ENCODE measurements at regions not wholly inside any gene's neighbourhood (a gene's known extent, or its start where the extent isn't known, plus 50 kb on each side); places are given as distances from the start of the nearest gene placed in this dataset.

DNA sequence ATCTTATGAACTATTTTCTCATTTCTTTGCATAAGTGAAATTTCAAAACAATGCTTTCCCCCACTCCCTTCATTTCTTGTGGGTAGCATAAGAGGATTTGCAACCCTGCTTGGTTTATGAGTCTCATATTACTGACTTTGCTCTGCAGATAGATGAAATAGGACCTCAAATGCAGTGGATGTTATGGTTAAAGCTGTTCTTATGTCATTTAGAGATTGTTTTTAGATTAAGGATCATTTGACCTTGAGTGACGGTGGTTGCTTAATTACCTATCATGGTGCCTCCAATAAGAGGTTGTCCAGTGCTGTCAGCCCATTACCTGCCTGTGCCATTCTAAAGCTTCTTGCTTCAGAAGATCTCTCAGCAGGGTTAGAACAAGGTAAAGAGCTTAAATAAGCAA, 351.4 kb upstream of the ATP2B1 start:
- no peaks in the 10 kb centered on the region for H3K36me3 ChIP-seq (ENCODE audit: insufficient read depth, low read length)
- H3F3A ChIP-seq (ENCODE audit: insufficient read depth, low read length, poor library complexity, severe bottlenecking), result no peaks in the 10 kb centered on the region
- no peaks in the 10 kb centered on the region for H4K20me1 ChIP-seq (ENCODE audit: insufficient read depth)
- H2AFZ ChIP-seq (ENCODE audit: low read depth, low read length), result no peak overlapping the region
- TF ChIP-seq POLR2AphosphoS5 (IDR thresholded peaks at IDR 0.05), result no peak
- H3K9me3 ChIP-seq (ENCODE audit: low read length), result no peaks in the 10 kb centered on the region
- H3K9ac ChIP-seq (ENCODE audit: low read length), result no peak overlapping the region
- no peak overlapping the region for H3K4me2 ChIP-seq (ENCODE audit: low read length)
- H3K27me3 ChIP-seq (ENCODE audit: insufficient read depth, low read depth, low read length), result no peaks in the 10 kb centered on the region
- H3K4me3 ChIP-seq (ENCODE audit: low read length), result no peak overlapping the region
- H3K27ac ChIP-seq (ENCODE audit: low read length), result no peak overlapping the region
- no peaks in the 10 kb centered on the region for H3K79me2 ChIP-seq (replicated peaks; ENCODE audit: insufficient read depth, low read length)
- no peaks in the 10 kb centered on the region for H3K9me2 ChIP-seq (ENCODE audit: insufficient read depth, low read length)

DNA sequence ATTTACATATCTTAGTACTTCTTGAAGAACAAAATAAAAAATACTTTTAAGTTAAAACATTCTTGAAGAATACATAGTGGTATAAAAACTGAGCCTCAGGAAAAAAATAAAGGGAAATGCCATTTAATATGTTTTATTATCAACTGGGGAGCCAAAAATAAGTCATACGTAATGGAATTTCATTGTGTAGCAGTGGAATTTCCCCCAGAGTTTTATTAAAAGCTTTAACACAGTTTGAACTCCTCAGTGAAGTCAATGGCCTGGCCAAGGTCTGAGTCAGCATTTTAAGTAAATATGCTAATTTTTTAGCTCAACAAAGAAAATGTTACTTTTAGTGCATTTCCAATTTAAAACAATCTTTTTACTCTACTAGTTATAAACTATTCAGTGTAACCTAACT, 350.1 kb upstream of the ATP2B1 start:
- Histone ChIP-seq H3F3A (ENCODE audit: insufficient read depth, low read length, poor library complexity, severe bottlenecking) (no peaks in the 10 kb centered on the region), H2AFZ (ENCODE audit: low read depth, low read length) (no peak overlapping the region), H3K4me3 (ENCODE audit: low read length) (no peak overlapping the region), H3K9me3 (ENCODE audit: low read length) (no peaks in the 10 kb centered on the region), H3K36me3 (ENCODE audit: insufficient read depth, low read length) (no peaks in the 10 kb centered on the region), H3K4me2 (ENCODE audit: low read length) (no peak overlapping the region), H4K20me1 (ENCODE audit: insufficient read depth) (no peaks in the 10 kb centered on the region), H3K27ac (ENCODE audit: low read length) (no peak overlapping the region), H3K27me3 (ENCODE audit: insufficient read depth, low read depth, low read length) (no peaks in the 10 kb centered on the region), H3K9ac (ENCODE audit: low read length) (no peak overlapping the region), H3K9me2 (ENCODE audit: insufficient read depth, low read length) (no peaks in the 10 kb centered on the region), H3K79me2 (replicated peaks; ENCODE audit: insufficient read depth, low read length) (no peaks in the 10 kb centered on the region)
- TF ChIP-seq POLR2AphosphoS5 (IDR thresholded peaks at IDR 0.05), result no peak
- no peak for TF ChIP-seq MXI1 (conservative IDR thresholded peaks at IDR 0.05; ENCODE audit: poor library complexity, severe bottlenecking)
- TF ChIP-seq, protein P1, sequence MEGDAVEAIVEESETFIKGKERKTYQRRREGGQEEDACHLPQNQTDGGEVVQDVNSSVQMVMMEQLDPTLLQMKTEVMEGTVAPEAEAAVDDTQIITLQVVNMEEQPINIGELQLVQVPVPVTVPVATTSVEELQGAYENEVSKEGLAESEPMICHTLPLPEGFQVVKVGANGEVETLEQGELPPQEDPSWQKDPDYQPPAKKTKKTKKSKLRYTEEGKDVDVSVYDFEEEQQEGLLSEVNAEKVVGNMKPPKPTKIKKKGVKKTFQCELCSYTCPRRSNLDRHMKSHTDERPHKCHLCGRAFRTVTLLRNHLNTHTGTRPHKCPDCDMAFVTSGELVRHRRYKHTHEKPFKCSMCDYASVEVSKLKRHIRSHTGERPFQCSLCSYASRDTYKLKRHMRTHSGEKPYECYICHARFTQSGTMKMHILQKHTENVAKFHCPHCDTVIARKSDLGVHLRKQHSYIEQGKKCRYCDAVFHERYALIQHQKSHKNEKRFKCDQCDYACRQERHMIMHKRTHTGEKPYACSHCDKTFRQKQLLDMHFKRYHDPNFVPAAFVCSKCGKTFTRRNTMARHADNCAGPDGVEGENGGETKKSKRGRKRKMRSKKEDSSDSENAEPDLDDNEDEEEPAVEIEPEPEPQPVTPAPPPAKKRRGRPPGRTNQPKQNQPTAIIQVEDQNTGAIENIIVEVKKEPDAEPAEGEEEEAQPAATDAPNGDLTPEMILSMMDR (IDR thresholded peaks at IDR 0.05; ENCODE audit: poor library complexity, severe bottlenecking), result no peak
- TF ChIP-seq EP300 (conservative IDR thresholded peaks at IDR 0.05; ENCODE audit: poor library complexity, severe bottlenecking), result no peak
- TF ChIP-seq SMC3 (conservative IDR thresholded peaks at IDR 0.05; ENCODE audit: poor library complexity), result no peak
- TF ChIP-seq TAF1 (IDR thresholded peaks at IDR 0.05; ENCODE audit: low read depth), result no peak
- no peak for TF ChIP-seq EZH2 (IDR thresholded peaks at IDR 0.05; ENCODE audit: borderline replicate concordance, insufficient read depth, low read length, poor library complexity, severe bottlenecking)

DNA sequence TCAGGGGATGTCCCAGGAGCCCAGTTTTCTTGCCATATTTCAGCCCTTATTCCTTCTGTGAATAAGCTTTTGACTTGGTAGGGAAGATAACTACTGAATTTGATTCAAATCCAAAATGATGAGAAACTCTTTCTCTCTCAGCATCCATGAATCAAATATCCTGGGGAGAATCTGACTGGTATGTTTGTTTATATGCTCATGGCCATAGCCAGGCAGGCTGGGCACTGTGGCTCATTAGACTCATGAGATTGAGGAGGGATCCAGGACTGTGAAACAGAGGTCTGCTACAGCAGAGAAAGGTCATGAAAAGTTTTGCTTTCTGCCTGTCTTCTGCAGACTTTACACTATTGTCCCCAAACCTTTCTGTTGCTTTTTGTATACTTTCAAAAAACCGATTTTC, 346.4 kb upstream of the ATP2B1 start:
- H3K9me3 ChIP-seq (ENCODE audit: low read length), result no peaks in the 10 kb centered on the region
- H3K27me3 ChIP-seq (ENCODE audit: insufficient read depth, low read depth, low read length), result no peaks in the 10 kb centered on the region
- H4K20me1 ChIP-seq (ENCODE audit: insufficient read depth), result no peaks in the 10 kb centered on the region
- no peak overlapping the region for H2AFZ ChIP-seq (ENCODE audit: low read depth, low read length)
- no peaks in the 10 kb centered on the region for H3F3A ChIP-seq (ENCODE audit: insufficient read depth, low read length, poor library complexity, severe bottlenecking)
- no peak overlapping the region for H3K27ac ChIP-seq (ENCODE audit: low read length)
- no peak overlapping the region for H3K4me3 ChIP-seq (ENCODE audit: low read length)
- no peaks in the 10 kb centered on the region for H3K36me3 ChIP-seq (ENCODE audit: insufficient read depth, low read length)
- H3K4me2 ChIP-seq (ENCODE audit: low read length), result no peak overlapping the region
- H3K9ac ChIP-seq (ENCODE audit: low read length), result no peak overlapping the region
- TF ChIP-seq TAF1 (IDR thresholded peaks at IDR 0.05; ENCODE audit: low read depth) (no peak), POLR2AphosphoS5 (IDR thresholded peaks at IDR 0.05) (no peak), MXI1 (conservative IDR thresholded peaks at IDR 0.05; ENCODE audit: poor library complexity, severe bottlenecking) (no peak), SMC3 (conservative IDR thresholded peaks at IDR 0.05; ENCODE audit: poor library complexity) (no peak), REST (IDR thresholded peaks at IDR 0.05; ENCODE audit: borderline replicate concordance) (no peak)
- H3K79me2 ChIP-seq (replicated peaks; ENCODE audit: insufficient read depth, low read length), result no peaks in the 10 kb centered on the region
- no peaks in the 10 kb centered on the region for H3K9me2 ChIP-seq (ENCODE audit: insufficient read depth, low read length)

All from neural cell (in vitro differentiated cells).